MV-4-11 (cell line): ENCODE measurements at regions not wholly inside any gene's neighbourhood (a gene's known extent, or its start where the extent isn't known, plus 50 kb on each side); places are given as distances from the start of the nearest gene placed in this dataset.
"Not testable (repeated sequence)": the region's sequence is repeated elsewhere in the genome, so short reads cannot be mapped to it uniquely, and the experiment has no call there.

Experiments
- DNase-seq: peaks from one replicate; lab custom pipeline; 2025; lab: John Stamatoyannopoulos, UW

- no peak for DNase-seq
Observed at GRCh38 chr6:118719351-118720124, 68.1 kb upstream of the CEP85L start.

DNA sequence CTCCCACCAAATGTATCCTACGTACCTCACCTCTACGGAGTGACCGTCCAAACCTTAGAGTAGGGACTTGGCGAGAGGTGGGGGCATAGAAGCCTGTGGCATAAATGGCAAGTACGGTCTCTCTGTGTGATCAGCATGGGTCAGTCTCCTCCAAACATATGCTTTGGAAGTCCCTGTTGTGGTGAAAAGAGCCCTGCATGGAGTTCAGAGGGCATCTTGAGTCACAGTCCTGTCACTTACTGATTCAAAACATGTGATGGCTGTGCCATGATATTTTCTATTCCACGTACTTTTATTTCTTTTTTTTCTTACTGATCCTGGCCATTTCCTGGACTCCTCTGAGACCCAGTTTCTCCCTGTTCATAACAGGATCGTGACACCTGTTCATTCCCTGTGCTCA, 67.5 kb upstream of the CEP85L start:
- DNase-seq = no peak

DNA sequence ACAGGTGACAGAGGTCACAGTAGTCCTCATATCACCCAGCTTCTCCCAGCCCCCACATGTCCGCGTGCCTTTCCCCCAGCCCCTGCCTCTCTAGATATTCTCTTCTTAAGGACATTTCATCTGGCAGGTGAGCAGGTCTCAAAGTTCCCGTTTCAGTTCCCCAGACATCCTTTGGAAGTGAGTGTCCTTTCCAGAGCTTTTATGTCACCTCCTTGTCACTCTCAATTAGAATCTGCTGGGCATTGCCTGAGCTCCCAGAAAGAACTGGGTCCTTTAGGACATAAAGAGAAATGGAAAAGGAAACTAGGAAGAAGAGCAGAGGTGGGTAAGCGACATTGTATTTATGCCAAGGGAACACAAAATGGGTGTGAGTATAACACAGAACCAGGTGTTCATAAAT, 66.9 kb upstream of the CEP85L start:
- DNase-seq = no peak

DNA sequence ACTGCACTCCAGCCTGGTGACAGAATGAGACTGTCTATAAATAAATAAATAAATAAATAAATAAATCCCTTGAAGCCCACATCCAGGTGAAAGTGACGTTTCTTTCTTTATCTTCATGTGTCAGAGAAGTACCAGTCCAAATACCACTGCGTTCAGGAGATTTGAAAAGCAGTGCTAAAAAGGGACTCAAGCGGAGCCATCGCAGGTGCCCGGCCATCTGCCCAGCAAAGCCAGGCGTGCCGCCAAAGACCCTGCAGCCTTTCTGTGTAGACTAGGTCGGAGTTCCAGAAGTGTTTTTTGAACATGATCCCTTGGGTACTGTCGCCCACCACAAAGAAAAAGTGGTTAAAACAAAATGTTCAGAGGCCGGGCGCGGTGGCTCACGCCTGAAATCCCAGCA, 65.7 kb upstream of the CEP85L start:
- no peak for DNase-seq

- not testable (repeated sequence) for DNase-seq
Observed at GRCh38 chr6:118715907-118716306, 64.5 kb upstream of the CEP85L start.

DNA sequence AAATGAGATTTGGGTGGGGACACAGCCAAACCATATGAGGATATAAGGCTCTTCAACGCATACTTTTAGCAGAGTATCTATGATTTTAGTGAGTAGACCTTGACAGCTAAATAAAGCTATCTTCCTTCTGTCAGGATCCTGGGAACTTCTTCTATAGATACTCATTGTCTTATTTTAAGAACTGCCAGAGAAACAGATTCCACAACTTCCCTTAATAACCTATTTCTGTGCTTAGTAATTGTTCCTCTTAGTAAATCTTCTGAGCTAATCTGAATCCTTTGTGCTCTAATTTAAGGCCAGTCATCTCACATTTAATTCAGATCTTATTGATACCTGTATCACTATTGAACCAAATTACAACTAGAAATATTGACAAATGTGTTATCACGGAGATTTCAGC, 64.0 kb upstream of the CEP85L start:
- no peak for DNase-seq

- DNase-seq = no peak
Observed at GRCh38 chr6:118714756-118715155, 63.4 kb upstream of the CEP85L start.

GRCh38 chr6:118712969-118713368, 61.6 kb upstream of the CEP85L start:
- no peak for DNase-seq

DNA sequence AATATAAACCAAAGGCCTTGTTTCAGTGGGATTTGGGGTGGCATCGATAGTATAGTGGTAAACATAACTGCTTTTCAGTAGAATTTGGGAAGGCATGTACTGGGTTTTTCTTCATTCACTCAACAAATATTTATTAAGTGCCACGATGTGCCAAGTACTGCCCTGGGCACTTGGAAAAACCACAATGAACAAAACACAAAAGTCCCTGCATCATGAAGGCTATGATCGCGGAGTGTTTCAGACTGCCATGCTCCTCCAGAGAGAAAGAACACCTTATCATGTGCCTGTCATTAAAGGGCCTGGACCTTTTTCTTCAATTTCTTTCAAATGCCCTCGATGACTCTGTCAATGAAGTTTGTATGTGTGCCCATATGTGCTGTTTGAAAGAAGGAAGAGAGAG, 59.2 kb upstream of the CEP85L start:
- no peak for DNase-seq

GRCh38 chr6:118709859-118710350, 58.5 kb upstream of the CEP85L start:
- DNase-seq = peak; percentile 13

DNA sequence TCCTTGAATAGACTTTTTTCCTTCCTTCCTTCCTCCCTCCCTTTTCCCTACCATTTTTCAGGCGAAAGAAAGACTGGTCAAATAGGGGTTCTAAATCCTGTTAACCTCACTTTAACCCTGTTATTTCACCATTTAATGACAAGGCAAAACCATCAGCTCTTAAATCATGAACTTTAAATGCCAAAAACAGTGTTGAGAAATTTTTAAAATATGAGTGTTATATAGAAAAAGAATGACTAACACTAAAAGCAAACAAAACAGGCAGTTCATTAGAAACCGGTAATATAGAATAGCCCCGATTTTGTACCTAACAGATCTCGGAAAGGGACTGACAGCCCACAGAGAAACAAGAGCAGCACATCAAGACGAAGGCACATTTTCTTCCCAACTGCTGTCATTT, 57.4 kb upstream of the CEP85L start:
- DNase-seq = no peak

- DNase-seq = no peak
Observed at GRCh38 chr6:118708055-118708454, 56.7 kb upstream of the CEP85L start.

DNA sequence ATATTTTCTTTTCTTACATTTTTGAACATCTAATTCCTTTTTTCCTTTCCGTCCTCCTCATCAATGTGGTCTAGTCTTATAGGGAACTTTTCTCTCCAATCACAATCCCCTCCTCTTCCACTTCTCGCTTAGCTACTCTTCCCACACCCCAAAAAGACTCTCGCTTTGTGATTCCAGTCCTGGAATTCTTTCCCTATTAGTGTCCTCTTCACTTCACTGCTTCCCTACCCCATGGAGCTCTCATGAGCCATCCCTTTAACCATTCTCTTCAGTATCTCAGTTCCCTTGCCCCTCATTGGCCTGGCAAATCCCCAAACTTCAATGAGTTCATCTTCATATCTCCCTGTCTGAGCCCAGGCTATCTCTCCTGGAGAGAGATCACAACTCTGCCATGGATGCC, 55.3 kb upstream of the CEP85L start:
- DNase-seq = no peak

GRCh38 chr6:118705544-118706491, 54.4 kb upstream of the CEP85L start:
- peak; percentile 21 for DNase-seq

DNA sequence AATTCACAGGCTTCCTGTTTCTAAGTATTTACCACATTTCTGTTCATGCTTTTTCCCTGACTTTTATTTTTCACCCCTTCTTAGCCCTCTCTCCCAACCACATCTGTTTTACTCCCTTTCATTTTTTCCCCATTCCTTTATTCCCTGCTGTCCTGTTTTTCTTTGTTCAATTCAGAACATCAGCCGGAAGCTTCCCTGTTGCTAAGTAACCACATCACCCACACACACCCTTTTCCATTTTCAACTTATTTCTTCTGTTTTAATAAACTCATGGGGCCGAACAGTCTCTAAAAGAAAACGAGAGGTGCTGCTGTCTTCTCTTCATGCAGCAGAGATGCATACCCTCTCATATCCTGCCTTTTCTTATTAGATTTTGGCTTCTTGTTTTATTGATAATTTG, 53.5 kb upstream of the CEP85L start:
- no peak for DNase-seq

GRCh38 chr6:118701260-118701659, 49.9 kb upstream of the CEP85L start:
- not testable (repeated sequence) for DNase-seq
